NCI-H460 (cell line): ENCODE measurements at regions not wholly inside any gene's neighbourhood (a gene's known extent, or its start where the extent isn't known, plus 50 kb on each side); places are given as distances from the start of the nearest gene placed in this dataset.

ENCODE experiments used
- DNase-seq: peaks from one replicate; pipeline ENCODE4 v3.0.0-alpha.2; 2016; ENCODE audit warnings: low read depth; ENCODE audit errors: extremely low read depth

GRCh38 chr7:94261067-94261466 lies 133.6 kb upstream of the COL1A2 start:
- no peak for DNase-seq

- no peak for DNase-seq
Measured at GRCh38 chr7:94264756-94265155, 129.9 kb upstream of the COL1A2 start.

GRCh38 chr7:94265456-94265855 lies 129.2 kb upstream of the COL1A2 start:
- no peak for DNase-seq

GRCh38 chr7:94266238-94266644 lies 128.5 kb upstream of the COL1A2 start:
- peak; percentile 36 for DNase-seq

- no peak for DNase-seq
Measured at GRCh38 chr7:94270772-94271171, 123.9 kb upstream of the COL1A2 start.

- no peak for DNase-seq
Measured at GRCh38 chr7:94272821-94273583, 121.7 kb upstream of the COL1A2 start.

GRCh38 chr7:94274828-94275227 lies 119.9 kb upstream of the COL1A2 start:
- no peak for DNase-seq

GRCh38 chr7:94276027-94276426 lies 118.7 kb upstream of the COL1A2 start:
- no peak for DNase-seq

GRCh38 chr7:94276795-94277194 lies 117.9 kb upstream of the COL1A2 start:
- peak; percentile 36 for DNase-seq

- no peak for DNase-seq
Measured at GRCh38 chr7:94277236-94277635, 117.5 kb upstream of the COL1A2 start.

- no peak for DNase-seq
Measured at GRCh38 chr7:94280851-94281250, 113.8 kb upstream of the COL1A2 start.

- no peak for DNase-seq
Measured at GRCh38 chr7:94284104-94284503, 110.6 kb upstream of the COL1A2 start.

GRCh38 chr7:94286111-94286510 lies 108.6 kb upstream of the COL1A2 start:
- no peak for DNase-seq

- no peak for DNase-seq
Measured at GRCh38 chr7:94288096-94288495, 106.6 kb upstream of the COL1A2 start.

- DNase-seq, result peak; percentile 66
Measured at GRCh38 chr7:94289071-94289470, 105.6 kb upstream of the COL1A2 start.

- DNase-seq, result no peak
Measured at GRCh38 chr7:94294471-94295131, 100.1 kb upstream of the COL1A2 start.

GRCh38 chr7:94295850-94296249 lies 98.8 kb upstream of the COL1A2 start:
- peak; percentile 32 for DNase-seq

GRCh38 chr7:94296881-94297280 lies 97.8 kb upstream of the COL1A2 start:
- DNase-seq, result no peak

GRCh38 chr7:94297397-94297838 lies 97.3 kb upstream of the COL1A2 start:
- DNase-seq, result no peak

GRCh38 chr7:94298943-94299342 lies 95.8 kb upstream of the COL1A2 start:
- no peak for DNase-seq

GRCh38 chr7:94300176-94300835 lies 94.4 kb upstream of the COL1A2 start:
- DNase-seq, result no peak
